ENCODE measurements at regions not wholly inside any gene's neighbourhood (a gene's known extent, or its start where the extent isn't known, plus 50 kb on each side); places are given as distances from the start of the nearest gene placed in this dataset.
"Not testable (repeated sequence)": the region's sequence is repeated elsewhere in the genome, so short reads cannot be mapped to it uniquely, and the experiment has no call there.

DNA sequence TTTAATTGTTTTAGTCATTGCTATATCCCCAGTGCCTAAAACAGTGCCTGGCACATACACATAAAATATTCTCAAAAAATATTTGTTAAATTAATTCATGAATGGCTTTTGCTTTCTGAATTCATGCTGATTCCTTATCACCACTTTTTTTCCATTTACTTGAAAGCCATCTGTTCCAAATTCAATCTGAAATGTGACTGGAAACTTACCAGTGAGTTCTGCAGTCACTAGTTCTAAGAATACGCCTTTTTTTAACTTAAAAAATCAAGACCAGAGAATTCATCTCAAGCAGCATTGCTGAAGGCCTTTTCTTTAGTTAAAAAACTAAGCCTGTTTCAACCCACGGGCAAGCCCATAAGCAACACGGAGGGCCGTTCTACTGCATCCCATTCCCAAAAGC, 114.0 kb upstream of the ERCC4 start:
- intact Hi-C loops (cut with DNase I) = no loop called here
- DNase-seq (ENCODE audit: low spot score) = no peak

GRCh38 chr16:13806671-13807070, 113.3 kb upstream of the ERCC4 start:
- intact Hi-C loops (cut with DNase I) = no loop called here

GRCh38 chr16:13808102-13808501, 111.9 kb upstream of the ERCC4 start:
- DNase-seq (ENCODE audit: low spot score) = no peak
- intact Hi-C loops (cut with DNase I) = no loop called here

More at GRCh38 chr16:13806671-13807070, 113.3 kb upstream of the ERCC4 start:
- DNase-seq (ENCODE audit: low spot score) = no peak

GRCh38 chr16:13809765-13810164, 110.2 kb upstream of the ERCC4 start:
- no peak for DNase-seq (ENCODE audit: low spot score)
- intact Hi-C loops (cut with DNase I) = no loop called here

GRCh38 chr16:13811834-13812233, 108.1 kb upstream of the ERCC4 start:
- DNase-seq (ENCODE audit: low spot score) = no peak
- intact Hi-C loops (cut with DNase I) = no loop called here

DNA sequence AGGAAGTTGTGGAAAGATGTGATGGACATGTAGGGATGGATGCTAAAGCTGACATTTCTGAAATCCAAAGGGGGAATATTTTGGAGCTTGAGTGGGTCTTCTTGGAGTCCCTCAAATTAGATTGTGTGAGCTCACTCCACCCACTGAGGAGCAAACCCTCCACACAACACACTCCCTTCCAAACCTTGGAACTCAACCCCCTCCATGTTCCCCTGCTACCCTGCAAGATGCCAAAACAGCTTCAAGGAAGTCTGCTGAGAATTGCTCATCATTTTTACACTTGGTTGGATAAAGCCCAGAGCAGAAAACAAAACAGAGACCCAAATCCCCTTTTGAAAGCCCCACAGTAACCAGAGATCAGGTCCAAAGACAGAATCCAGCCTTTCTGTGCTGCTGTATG, 103.3 kb upstream of the ERCC4 start:
- no peak for DNase-seq (ENCODE audit: low spot score)
- intact Hi-C loops (cut with DNase I) = no loop called here

GRCh38 chr16:13823501-13823900, 96.5 kb upstream of the ERCC4 start:
- intact Hi-C loops (cut with DNase I) = loop anchor here in 1 of 2 donors (5.0 kb wide), 1 partner anchor 216 kb away; no protein-coding TSS in a partner anchor
- DNase-seq (ENCODE audit: low spot score) = no peak

- DNase-seq (ENCODE audit: low spot score) = no peak
- intact Hi-C loops (cut with DNase I) = no loop called here
Measured at GRCh38 chr16:13829697-13830299, 90.2 kb upstream of the ERCC4 start.

DNA sequence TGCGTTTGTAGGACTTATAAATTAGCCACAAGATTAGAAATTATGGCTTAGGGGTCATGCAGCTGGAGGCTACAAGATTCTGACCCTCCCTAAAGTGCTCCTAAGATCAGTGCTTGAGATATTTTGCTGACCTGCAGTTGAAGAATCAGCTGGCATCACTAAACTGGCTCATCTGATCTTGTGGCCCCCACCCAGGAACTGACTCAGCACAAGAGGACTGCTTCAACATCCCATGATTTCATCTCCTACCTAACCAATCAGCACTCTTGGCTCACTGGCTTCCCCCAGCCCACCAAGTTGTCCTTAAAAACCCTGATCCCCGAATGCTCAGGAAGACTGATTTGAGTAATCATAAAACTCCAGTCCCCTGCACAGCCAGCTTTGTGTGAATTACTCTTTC, 86.4 kb upstream of the ERCC4 start:
- DNase-seq (ENCODE audit: low spot score) = no peak
- intact Hi-C loops (cut with DNase I) = no loop called here

DNA sequence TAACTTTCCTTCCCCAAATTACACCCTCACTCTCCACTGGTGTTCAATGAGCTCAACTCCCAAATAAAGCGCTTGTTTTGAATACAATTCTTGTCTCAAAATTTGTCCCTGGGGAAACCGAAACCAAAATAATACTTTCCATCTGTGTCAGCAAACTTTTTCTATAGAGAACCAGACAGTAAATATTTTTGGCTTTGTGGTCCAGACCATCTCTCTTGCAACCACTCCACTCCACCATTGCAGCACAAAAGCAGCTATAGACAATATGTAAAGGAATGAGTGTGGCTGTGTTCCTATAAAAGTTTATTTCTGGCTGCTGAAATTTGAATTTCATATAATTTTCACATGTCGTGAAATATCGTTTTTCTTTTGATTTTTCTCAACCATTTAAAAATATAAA, 84.6 kb upstream of the ERCC4 start:
- DNase-seq (ENCODE audit: low spot score) = no peak
- intact Hi-C loops (cut with DNase I) = no loop called here

- intact Hi-C loops (cut with DNase I) = no loop called here
- DNase-seq (ENCODE audit: low spot score) = no peak
Measured at GRCh38 chr16:13835935-13836730, 83.8 kb upstream of the ERCC4 start.

GRCh38 chr16:13838401-13839190, 81.4 kb upstream of the ERCC4 start:
- intact Hi-C loops (cut with DNase I) = no loop called here
- no peak for DNase-seq (ENCODE audit: low spot score)

DNA sequence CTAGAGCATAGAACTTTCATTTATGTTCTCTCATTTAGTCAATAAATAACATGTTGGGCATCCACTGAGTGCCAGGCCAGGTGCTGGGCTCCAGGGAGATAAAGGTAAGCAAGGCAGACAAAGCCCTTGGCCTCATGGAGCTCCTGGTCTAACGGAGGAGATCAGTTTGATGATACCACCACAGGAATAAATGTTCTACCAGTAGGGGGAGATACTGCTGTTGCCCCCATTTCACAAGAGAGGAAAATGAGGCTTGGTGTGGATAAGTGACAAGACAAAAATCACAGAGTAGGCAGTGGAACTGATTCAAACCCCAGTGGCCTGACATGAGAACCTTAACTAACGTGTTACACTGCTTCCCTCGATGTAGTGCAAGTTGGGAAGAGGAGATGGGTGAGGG, 80.4 kb upstream of the ERCC4 start:
- intact Hi-C loops (cut with DNase I) = no loop called here
- DNase-seq (ENCODE audit: low spot score) = no peak

DNA sequence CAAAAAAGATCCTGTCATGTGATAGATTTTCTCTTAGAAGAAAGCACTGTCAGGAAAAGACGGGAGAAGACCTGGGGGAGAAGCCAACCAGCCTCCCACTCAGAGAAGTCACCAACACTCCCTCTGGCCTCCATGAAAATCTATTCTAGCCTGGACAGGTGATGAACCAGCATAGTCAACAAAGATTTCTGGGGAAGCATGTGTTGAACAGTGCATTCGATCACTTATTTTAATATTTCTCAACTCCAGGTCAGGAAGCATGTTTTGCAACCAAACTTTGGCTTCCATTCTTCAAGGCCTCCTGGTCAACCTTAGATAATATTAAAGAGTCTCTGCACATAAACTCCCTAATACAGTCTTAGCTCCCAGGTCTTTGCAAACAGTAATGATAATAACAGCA, 74.7 kb upstream of the ERCC4 start:
- intact Hi-C loops (cut with DNase I) = no loop called here
- DNase-seq (ENCODE audit: low spot score) = no peak

DNA sequence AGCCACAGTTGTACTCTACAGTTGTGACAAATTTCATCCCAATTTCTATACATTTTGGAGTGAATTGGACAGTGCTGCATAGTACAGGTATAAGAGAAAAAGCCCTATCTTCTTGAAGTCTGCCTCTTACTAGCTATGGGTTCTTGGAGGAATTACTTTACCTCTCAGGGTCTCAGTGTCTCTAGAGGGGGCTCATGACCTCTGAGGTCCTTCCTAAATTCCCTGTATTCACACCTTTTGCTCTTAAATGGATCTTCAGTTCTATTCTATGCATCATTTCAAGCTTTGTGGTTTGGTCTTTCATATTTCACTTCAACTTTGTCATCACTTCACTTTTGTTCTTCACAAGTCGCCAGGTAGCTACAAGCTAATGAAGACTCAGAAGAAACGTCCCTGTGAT, 71.2 kb upstream of the ERCC4 start:
- intact Hi-C loops (cut with DNase I) = no loop called here

DNA sequence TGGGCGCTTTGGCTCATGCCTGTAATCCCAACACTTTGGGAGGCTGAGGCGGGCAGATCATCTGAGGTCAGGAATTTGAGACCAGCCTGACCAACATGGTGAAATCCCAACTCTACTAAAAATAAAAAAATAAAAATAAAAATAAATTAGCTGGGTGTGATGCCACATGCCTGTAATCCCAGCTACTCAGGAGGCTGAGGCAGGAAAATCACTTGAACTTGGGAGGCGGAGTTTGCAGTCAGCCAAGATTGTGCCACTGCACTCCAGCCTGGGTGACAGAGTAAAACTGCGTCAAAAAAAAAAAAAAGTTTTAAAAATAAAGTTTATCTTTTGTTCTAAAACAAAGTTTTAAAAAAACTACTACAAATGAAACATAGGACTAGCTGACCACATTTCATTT, 69.8 kb upstream of the ERCC4 start:
- DNase-seq (ENCODE audit: low spot score); intact Hi-C loops (cut with DNase I): not testable (repeated sequence)

More for the DNA sequence above, 71.2 kb upstream of the ERCC4 start:
- no peak for DNase-seq (ENCODE audit: low spot score)

GRCh38 chr16:13852827-13853226, 67.1 kb upstream of the ERCC4 start:
- intact Hi-C loops (cut with DNase I) = no loop called here
- DNase-seq (ENCODE audit: low spot score) = no peak

- intact Hi-C loops (cut with DNase I) = no loop called here
- no peak for DNase-seq (ENCODE audit: low spot score)
Measured at GRCh38 chr16:13856398-13856797, 63.6 kb upstream of the ERCC4 start.

DNA sequence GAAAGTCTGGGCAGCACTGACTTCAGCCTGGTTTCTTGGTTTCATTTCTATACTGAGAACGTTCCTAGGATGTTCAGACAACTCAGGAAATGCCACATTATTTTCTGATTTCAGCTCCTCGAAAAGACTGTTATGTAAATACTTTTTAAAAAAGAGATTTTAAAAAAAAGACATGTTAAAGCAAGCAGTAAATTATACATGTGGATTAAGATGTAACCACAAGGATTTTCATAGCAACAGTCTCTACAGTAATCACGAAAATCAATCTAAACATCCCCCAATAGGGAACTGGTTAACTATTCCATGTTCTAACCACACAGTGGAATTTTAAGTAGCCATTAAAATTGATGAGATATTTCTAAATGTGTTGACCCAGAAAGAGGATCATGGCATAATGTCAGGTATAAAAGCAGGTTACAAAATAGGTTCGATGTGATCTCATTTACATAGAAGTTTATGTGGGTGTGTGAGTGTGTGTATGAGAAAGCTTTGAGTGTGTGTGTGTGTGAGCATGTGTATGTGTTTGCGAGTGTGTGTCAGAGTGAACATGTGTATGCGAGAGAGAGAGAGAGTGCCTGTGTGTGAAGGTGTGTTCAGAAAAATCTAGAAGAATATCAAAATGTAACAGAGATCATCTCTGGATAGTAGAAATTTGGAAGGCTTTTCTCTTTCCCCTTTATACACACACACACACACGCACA, 63.0 kb upstream of the ERCC4 start:
- intact Hi-C loops (cut with DNase I) = no loop called here
- DNase-seq (ENCODE audit: low spot score) = no peak

Data from posterior vena cava (tissue), 2 donors.